GM23338 (cell line): ENCODE measurements at regions not wholly inside any gene's neighbourhood (a gene's known extent, or its start where the extent isn't known, plus 50 kb on each side); places are given as distances from the start of the nearest gene placed in this dataset.

Experiments used
- ATAC-seq: fragments of 200-7000 bp; cut with Tn5 transposase; 3 replicates; pipeline ENCODE4 v1.9.1; 2020
- DNase-seq: peaks from one replicate; pipeline ENCODE4 v3.0.0-alpha.2; 2015; ENCODE audit warnings: low spot score
- H2AFZ ChIP-seq: fragments of 200-600 bp; sonication (generic); 2 replicates; pipeline ENCODE4 v1.8.0; 2016; ENCODE audit warnings: antibody characterized with exemption, mild to moderate bottlenecking, moderate library complexity
- H3F3A ChIP-seq: fragments of 200-600 bp; sonication (generic); replicated peaks from 2 replicates; pipeline ENCODE4 v1.8.0; 2017; ENCODE audit warnings: antibody characterized with exemption, mixed run types, low read depth
- H3K27ac ChIP-seq: fragments of 200-600 bp; sonication (generic); 2 replicates; pipeline ENCODE4 v1.6.1; 2016; ENCODE audit warnings: low read depth
- H3K27me3 ChIP-seq: fragments of 200-600 bp; sonication (generic); 2 replicates; pipeline ENCODE4 v1.8.0; 2016; ENCODE audit warnings: mild to moderate bottlenecking, mixed run types, moderate library complexity; ENCODE audit not compliant: insufficient read depth
- H3K36me3 ChIP-seq: fragments of 200-600 bp; sonication (generic); 2 replicates; pipeline ENCODE4 v1.8.0; 2016; ENCODE audit warnings: mild to moderate bottlenecking; ENCODE audit not compliant: insufficient read depth
- H3K4me1 ChIP-seq: fragments of 200-600 bp; sonication (generic); 2 replicates; pipeline ENCODE4 v1.8.0; 2016; ENCODE audit warnings: mild to moderate bottlenecking, moderate library complexity; ENCODE audit not compliant: insufficient read depth
- H3K4me2 ChIP-seq: fragments of 200-600 bp; sonication (generic); 2 replicates; pipeline ENCODE4 v1.7.1; 2017; ENCODE audit warnings: mixed run types
- H3K4me3 ChIP-seq: fragments of 200-600 bp; sonication (generic); 2 replicates; pipeline ENCODE4 v1.6.1; 2016; ENCODE audit warnings: mixed run types
- H3K79me2 ChIP-seq: fragments of 200-600 bp; sonication (generic); replicated peaks from 2 replicates; pipeline ENCODE4 v1.8.0; 2017; ENCODE audit warnings: mild to moderate bottlenecking; ENCODE audit not compliant: insufficient read depth
- H3K9me2 ChIP-seq: fragments of 200-600 bp; sonication (generic); 2 replicates; pipeline ENCODE4 v1.8.0; 2017; ENCODE audit not compliant: insufficient read depth
- H4K20me1 ChIP-seq: fragments of 200-600 bp; sonication (generic); replicated peaks from 2 replicates; pipeline ENCODE4 v1.8.0; 2017; ENCODE audit warnings: mild to moderate bottlenecking; ENCODE audit not compliant: insufficient read depth
- H3K27ac Mint-ChIP-seq: 2 replicates; pipeline ENCODE4 v1.8.0; 2020; ENCODE audit warnings: inconsistent platforms, mild to moderate bottlenecking, moderate library complexity, mixed read lengths
- H3K27me3 Mint-ChIP-seq: 3 replicates; pipeline ENCODE4 v1.8.0; 2022; ENCODE audit warnings: low read depth, mild to moderate bottlenecking, moderate library complexity, mixed read lengths, inconsistent platforms; ENCODE audit not compliant: insufficient read depth, poor library complexity
- H3K36me3 Mint-ChIP-seq: 3 replicates; pipeline ENCODE4 v1.8.0; 2021; ENCODE audit warnings: low read depth, mild to moderate bottlenecking, inconsistent platforms, moderate library complexity, mixed read lengths
- H3K4me1 Mint-ChIP-seq: 3 replicates; pipeline ENCODE4 v1.8.0; 2020; ENCODE audit warnings: mild to moderate bottlenecking, inconsistent platforms, mixed read lengths
- H3K4me3 Mint-ChIP-seq: 3 replicates; pipeline ENCODE4 v1.8.0; 2021; ENCODE audit warnings: moderate library complexity, mild to moderate bottlenecking, inconsistent platforms, mixed read lengths
- H3K9me3 Mint-ChIP-seq: 3 replicates; pipeline ENCODE4 v1.8.0; 2020; ENCODE audit warnings: moderate library complexity, mild to moderate bottlenecking, inconsistent platforms, mixed read lengths
- CREB1 ChIP-seq: fragments of 250-450 bp; sonication (Bioruptor Pico); IDR thresholded peaks from 2 replicates; pipeline ENCODE4 v1.5.0; 2020; ENCODE audit warnings: low read depth, mild to moderate bottlenecking, moderate library complexity
- ETS1 ChIP-seq: IDR thresholded peaks from 2 replicates; pipeline ENCODE4 v1.6.1; 2016; ENCODE audit warnings: antibody characterized with exemption
- EZH2phosphoT487 ChIP-seq: fragments of 200-600 bp; sonication (generic); IDR thresholded peaks from one replicate; pipeline ENCODE4 v1.8.1; 2018; ENCODE audit warnings: antibody characterized with exemption; ENCODE audit not compliant: unreplicated experiment
- JUNB ChIP-seq: IDR thresholded peaks from one replicate; pipeline ENCODE4 v1.6.1; 2016; ENCODE audit warnings: antibody characterized with exemption; ENCODE audit not compliant: unreplicated experiment
- NANOG ChIP-seq: IDR thresholded peaks from 2 replicates; pipeline ENCODE4 v1.6.1; 2016; ENCODE audit warnings: antibody characterized with exemption, borderline replicate concordance
- POLR2AphosphoS5 ChIP-seq: IDR thresholded peaks from 2 replicates; pipeline ENCODE4 v1.6.1; 2016; ENCODE audit warnings: antibody characterized with exemption, low read depth
- STAT1 ChIP-seq: IDR thresholded peaks from one replicate; pipeline ENCODE4 v1.6.1; 2016; ENCODE audit warnings: antibody characterized with exemption; ENCODE audit not compliant: unreplicated experiment
- ZNF114 ChIP-seq: fragments of 250-450 bp; sonication (Bioruptor Pico); IDR thresholded peaks from 2 replicates; pipeline ENCODE4 v1.5.0; 2020; ENCODE audit warnings: mild to moderate bottlenecking, moderate library complexity
- ZNF462 ChIP-seq: fragments of 250-450 bp; sonication (Bioruptor Pico); IDR thresholded peaks from 2 replicates; pipeline ENCODE4 v1.5.0; 2020; ENCODE audit warnings: mild to moderate bottlenecking, moderate library complexity

- no peak for TF ChIP-seq ETS1
These were observed 256.5 kb downstream of the CETN3 start (continued) for GRCh38 chr5:90153031-90153430.

- Histone ChIP-seq H4K20me1 (no peaks in the 10 kb centered on the region), H3F3A (no peaks in the 10 kb centered on the region)
These were observed 264.8 kb downstream of the CETN3 start for GRCh38 chr5:90144625-90145327.

GRCh38 chr5:90142541-90142940, 267.0 kb downstream of the CETN3 start:
- ATAC-seq, result no peak
- peaks cover 12% of the 10 kb centered on the region for H3K9me3 Mint-ChIP-seq
- Histone ChIP-seq H3K27me3 (no peaks in the 10 kb centered on the region), H3K36me3 (no peaks in the 10 kb centered on the region), H3K27ac (no peak overlapping the region), H4K20me1 (no peaks in the 10 kb centered on the region), H2AFZ (no peak overlapping the region), H3K79me2 (no peaks in the 10 kb centered on the region), H3K9me2 (peaks cover 7% of the 10 kb centered on the region), H3K4me1 (no peaks in the 10 kb centered on the region), H3F3A (no peaks in the 10 kb centered on the region), H3K4me3 (no peak overlapping the region), H3K4me2 (no peak overlapping the region)
- H3K36me3 Mint-ChIP-seq, result peaks cover 3% of the 10 kb centered on the region; the same call in 2 of the 3 replicates
- H3K27ac Mint-ChIP-seq, result no peak overlapping the region
- H3K4me3 Mint-ChIP-seq, result no peak overlapping the region
- no peak for DNase-seq
- H3K27me3 Mint-ChIP-seq, result peaks cover 3% of the 10 kb centered on the region
- H3K4me1 Mint-ChIP-seq, result no peaks in the 10 kb centered on the region
- TF ChIP-seq NANOG (no peak), ZNF462 (no peak), ZNF114 (no peak), ETS1 (no peak), POLR2AphosphoS5 (no peak)

More at GRCh38 chr5:90144625-90145327, 264.8 kb downstream of the CETN3 start:
- Mint-ChIP-seq H3K4me1 (no peaks in the 10 kb centered on the region), H3K4me3 (no peak overlapping the region), H3K36me3 (peaks cover 9% of the 10 kb centered on the region; the same call in 1 of the 3 replicates), H3K27me3 (peaks cover 4% of the 10 kb centered on the region), H3K9me3 (peaks cover 20% of the 10 kb centered on the region), H3K27ac (no peak overlapping the region)
- no peak for DNase-seq
- no peak overlapping the region for H2AFZ ChIP-seq
- H3K4me2 ChIP-seq, result no peak overlapping the region
- H3K9me2 ChIP-seq, result peaks cover 4% of the 10 kb centered on the region
- no peaks in the 10 kb centered on the region for H3K36me3 ChIP-seq
- H3K27me3 ChIP-seq, result no peaks in the 10 kb centered on the region
- TF ChIP-seq JUNB (no peak), NANOG (no peak), STAT1 (no peak), EZH2phosphoT487 (no peak), ETS1 (no peak), ZNF114 (no peak), CREB1 (CRISPR knock-in tag) (no peak), POLR2AphosphoS5 (no peak)
- no peak overlapping the region for H3K27ac ChIP-seq
- no peaks in the 10 kb centered on the region for H3K79me2 ChIP-seq
- no peaks in the 10 kb centered on the region for H3K4me1 ChIP-seq
- H3K4me3 ChIP-seq, result no peak overlapping the region
- no peak for ATAC-seq
